Anterior cingulate cortex (tissue), 58 donors: ENCODE measurements at regions not wholly inside any gene's neighbourhood (a gene's known extent, or its start where the extent isn't known, plus 50 kb on each side); places are given as distances from the start of the nearest gene placed in this dataset.
"Not testable (repeated sequence)": the region's sequence is repeated elsewhere in the genome, so short reads cannot be mapped to it uniquely, and the experiment has no call there.

Source experiments
- DNase-seq, 58 donors: peaks; one replicate each; lab custom pipeline; 2025; lab: John Stamatoyannopoulos, UW

- no peak for DNase-seq
Observed at GRCh38 chr11:91560434-91560833, 664.2 kb upstream of the FAT3 start.

DNA sequence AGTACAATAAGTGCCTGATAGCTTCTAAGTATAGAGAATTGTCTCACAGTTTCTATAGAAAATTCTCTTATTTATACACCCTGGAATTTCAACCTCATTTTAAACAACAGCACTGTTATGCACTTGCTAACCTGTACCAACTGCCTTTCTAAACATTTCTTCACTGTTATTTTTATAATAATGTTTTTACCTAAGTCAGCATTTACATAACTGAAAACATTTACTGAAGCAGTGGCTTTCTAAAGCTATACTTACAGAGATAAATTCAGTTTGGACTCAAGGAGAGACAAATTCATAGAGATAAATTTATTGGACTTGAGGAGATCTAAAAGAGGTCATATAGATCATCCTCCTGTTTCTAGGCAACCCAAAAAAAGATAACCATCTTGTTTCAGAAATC is 686.6 kb upstream of the FAT3 start:
- DNase-seq, result no peak

DNA sequence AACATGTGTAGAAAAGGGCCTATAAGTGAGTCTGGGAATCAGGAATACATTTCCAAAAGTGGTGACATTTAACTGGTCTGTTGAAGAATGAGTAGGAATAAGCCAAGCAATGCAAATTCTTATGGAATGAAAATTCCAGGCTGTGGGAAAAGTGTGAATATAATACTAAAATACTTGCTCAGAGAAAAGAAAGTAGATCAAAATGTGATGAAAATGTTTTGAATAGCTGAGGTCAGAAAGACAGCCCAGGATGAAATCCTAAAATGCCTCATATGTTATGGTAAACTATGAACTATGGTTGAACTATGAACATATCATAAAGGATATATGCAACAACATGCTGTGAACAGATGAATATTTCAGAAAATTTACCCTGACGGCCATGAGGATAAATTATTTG is 688.3 kb upstream of the FAT3 start:
- DNase-seq, result no peak

DNA sequence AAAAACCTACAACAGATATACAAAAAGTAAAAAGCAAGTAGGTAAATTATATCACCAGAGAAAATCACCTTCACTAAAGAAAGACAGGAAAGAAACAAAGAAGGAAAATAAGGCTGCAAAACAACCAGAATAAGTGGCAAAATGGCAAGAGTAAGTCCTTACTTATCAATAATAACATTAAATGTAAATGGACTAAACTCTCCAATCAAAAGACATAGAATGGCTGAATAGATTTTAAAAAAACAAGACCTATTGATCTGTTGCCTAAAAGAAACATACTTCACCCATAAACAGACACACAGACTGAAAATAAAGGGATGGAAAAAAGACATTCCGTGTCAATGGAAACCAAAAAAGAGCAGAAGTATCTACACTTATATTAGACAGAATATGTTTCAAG is 695.7 kb upstream of the FAT3 start:
- no peak for DNase-seq

DNA sequence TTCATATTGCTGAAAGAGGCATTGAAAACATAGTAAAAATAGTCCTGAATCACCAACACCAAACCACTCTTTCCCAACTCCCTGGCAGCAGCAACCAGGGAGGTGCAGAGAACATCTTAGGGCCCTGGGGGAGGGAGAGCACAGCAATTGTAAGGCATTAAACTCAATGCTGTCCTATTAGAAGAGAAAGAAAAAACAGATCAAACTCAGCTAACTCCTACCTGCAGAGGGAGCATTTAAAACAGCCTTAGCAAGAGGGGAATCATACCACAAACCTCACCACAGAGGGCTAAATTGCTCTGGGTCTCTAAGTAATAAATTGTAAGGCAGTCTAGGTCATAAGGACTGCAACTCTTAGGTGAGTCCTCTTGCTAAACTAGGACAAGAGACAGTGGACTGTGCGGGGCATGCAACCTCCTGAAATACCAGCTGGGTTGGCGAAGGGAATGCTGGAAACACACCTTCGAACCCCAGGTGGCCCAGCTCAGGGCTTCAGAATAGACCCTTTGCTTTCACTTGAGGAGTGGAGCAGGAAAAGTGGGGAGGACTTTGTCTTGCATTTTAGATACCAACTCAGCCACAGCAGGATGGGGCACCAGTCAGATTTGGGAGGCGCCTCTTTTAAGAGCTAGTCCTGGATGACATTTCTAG is 697.1 kb upstream of the FAT3 start:
- DNase-seq, result no peak

GRCh38 chr11:91513734-91514133 is 710.9 kb upstream of the FAT3 start:
- DNase-seq, result no peak

DNA sequence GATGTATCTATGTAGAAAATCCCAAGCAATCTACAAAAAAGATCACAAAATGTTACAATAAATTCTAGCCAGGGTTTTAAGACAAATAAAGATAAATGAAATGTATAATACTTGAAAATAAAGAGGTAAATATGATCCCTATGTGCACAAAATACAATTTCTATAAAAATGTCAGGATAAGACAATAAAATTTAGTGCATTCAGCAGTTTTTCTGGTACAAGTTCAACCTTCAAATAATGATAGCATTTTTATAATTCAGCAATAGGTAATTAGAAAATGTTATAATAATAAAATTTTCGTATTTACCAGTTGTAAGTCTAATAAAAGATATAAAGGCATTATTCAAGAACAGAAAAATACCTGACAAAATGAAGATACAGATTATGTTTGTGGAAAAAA is 726.8 kb upstream of the FAT3 start:
- DNase-seq, result no peak

DNA sequence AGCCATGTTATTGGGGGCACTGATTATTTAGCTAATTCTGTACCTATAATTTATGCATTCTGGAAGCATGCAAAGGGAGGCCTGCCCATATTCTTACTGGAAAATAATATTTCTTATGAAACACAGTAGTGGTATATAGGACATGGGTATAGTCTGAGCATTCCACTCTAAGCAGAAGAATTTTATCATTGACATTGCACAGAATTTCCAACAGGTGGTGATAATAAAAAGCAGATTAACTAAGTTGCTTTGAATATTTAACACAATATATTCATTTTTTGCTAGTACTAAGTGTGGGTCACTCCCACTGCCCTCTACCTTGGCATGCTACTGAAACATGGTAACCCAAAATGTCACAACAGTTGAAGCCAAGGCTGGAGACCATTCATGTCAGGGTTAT is 728.8 kb upstream of the FAT3 start:
- no peak for DNase-seq

DNA sequence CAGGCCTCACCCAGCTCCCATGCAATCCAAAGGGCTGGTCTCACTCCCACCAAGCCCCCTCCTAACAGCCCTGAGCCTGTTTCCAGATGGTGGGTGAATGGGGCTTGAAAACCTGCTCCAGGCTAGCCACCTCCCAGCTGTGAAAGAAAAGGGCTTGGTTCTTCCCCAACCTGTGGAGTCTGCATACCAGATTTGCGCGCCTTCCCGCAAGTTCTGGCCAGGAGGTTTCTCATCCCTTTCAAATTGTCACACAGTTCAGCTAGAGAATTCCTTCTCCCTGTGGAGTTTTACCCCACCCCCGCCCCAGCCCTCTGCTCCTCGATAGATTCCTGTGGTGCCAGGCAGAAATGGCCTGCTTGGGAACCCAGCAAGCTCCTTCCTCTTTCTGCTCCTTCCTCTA is 734.6 kb upstream of the FAT3 start:
- DNase-seq, result no peak

GRCh38 chr11:91483956-91484355 is 740.7 kb upstream of the FAT3 start:
- DNase-seq, result not testable (repeated sequence)

DNA sequence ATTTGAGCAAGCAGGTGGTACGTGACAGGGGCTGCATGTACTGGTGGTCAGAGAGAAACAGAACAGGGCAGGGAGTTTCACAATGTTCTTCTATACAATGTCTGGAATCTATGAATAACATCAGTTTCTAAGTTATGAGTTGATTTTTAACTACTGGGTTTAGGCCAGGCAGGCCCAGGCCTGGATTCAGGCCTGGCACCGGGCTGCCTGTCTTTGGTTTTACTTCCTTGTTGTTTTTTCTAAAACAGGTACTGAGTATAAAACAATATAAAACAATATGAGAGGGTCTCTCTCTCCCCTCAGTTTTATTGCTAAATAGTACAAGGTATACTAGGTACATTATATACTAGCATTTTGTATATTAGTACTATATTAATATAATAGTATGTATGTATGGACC is 742.7 kb upstream of the FAT3 start:
- not testable (repeated sequence) for DNase-seq

- DNase-seq, result no peak
Observed at GRCh38 chr11:91470656-91471055, 754.0 kb upstream of the FAT3 start.

- no peak for DNase-seq
Observed at GRCh38 chr11:91459840-91460239, 764.8 kb upstream of the FAT3 start.

DNA sequence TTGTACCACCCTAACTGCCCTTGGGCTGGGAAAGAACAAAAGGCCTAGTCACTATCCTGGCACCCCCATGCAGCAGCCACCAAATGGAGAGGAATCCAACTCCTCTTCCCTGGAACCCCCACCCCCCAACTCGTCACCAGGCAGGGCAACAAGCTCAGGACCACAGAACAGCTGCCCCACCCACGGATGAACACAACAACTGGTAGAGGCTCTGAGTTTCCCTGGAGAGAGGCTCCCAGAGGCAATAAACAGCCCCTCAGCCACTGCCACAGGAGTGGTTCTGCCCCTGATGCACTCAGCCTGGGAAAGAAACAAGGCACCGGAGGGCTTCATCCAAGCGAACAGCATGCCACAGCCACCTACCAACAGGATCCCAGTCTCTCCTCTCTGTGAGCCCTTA is 778.4 kb upstream of the FAT3 start:
- DNase-seq, result no peak

- peak in 1 of 58 donors; percentile 4 for DNase-seq
Observed at GRCh38 chr11:91435694-91436395, 788.8 kb upstream of the FAT3 start.

- DNase-seq, result no peak
Observed at GRCh38 chr11:91433284-91434010, 791.2 kb upstream of the FAT3 start.

GRCh38 chr11:91421641-91422040 is 803.0 kb upstream of the FAT3 start:
- no peak for DNase-seq

GRCh38 chr11:91407842-91408241 is 816.8 kb upstream of the FAT3 start:
- no peak for DNase-seq

- no peak for DNase-seq
Observed at GRCh38 chr11:91406009-91406408, 818.6 kb upstream of the FAT3 start.

- DNase-seq, result no peak
Observed at GRCh38 chr11:91404344-91404743, 820.3 kb upstream of the FAT3 start.

DNA sequence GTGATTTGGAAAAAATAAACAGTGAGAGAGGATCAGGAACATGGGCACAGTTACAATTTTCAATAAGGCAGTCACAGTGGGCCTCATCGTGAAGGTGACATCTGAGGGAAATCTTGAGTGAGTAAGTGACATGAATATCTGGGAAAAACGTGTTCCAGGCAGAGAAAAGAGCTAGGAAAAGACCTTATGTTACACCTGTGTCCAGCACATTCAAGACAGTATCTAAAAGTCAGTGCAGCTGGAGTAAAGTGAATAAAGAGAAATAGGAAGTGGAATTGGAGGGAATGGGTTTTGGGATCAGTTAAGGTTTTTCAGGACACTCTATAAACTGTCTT is 827.5 kb upstream of the FAT3 start:
- DNase-seq, result no peak
